ENCODE measurements at regions not wholly inside any gene's neighbourhood (a gene's known extent, or its start where the extent isn't known, plus 50 kb on each side); places are given as distances from the start of the nearest gene placed in this dataset.

DNA sequence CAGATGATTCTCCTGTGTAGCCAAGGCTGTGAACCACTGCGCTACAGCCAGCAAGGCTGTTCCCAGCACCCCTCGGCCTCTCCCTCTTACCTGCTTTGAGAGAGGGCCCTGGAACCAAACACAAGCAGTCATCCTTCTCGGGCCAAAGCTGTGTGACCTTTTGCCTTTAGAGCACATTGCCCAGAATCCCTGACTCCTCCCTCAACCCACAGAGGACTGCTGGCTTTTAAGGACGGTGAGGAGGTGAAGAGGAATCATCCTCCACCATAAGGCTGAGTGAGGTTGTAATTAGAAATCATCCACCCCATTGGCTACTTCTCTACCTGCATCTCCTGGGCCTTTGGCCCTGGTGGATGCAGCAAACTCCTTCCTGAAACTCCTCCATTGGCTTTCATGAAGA is 93.6 kb upstream of the PJA1 start:
- peaks cover 0 to 18% of the 10 kb centered on the region in 2 donors for H3K27me3 ChIP-seq (ENCODE audit: control insufficient read depth in 2 of 2, insufficient read depth in 1 of 2, low read length in 1 of 2)
- H3K27ac ChIP-seq (ENCODE audit: low read depth in 1 of 2, low read length in 1 of 2), result no peak overlapping the region
- no peaks in the 10 kb centered on the region for H3K4me1 ChIP-seq (ENCODE audit: control insufficient read depth in 2 of 2, insufficient read depth in 2 of 2, low read length in 2 of 2)
- DNase-seq (ENCODE audit: low read depth in 6 of 9, low spot score in 9 of 9), result no peak
- no peak overlapping the region for H3K4me3 ChIP-seq (ENCODE audit: low read length in 2 of 2)
- no peaks in the 10 kb centered on the region for H3K9me3 ChIP-seq (ENCODE audit: control insufficient read depth in 2 of 2, insufficient read depth in 1 of 2, low read length in 1 of 2)
- 86% methylated on average over 4 of the region's 4 CpGs for WGBS
- no peaks in the 10 kb centered on the region for H3K36me3 ChIP-seq (ENCODE audit: control insufficient read depth in 2 of 2, insufficient read depth in 2 of 2, low read length in 1 of 2)

DNA sequence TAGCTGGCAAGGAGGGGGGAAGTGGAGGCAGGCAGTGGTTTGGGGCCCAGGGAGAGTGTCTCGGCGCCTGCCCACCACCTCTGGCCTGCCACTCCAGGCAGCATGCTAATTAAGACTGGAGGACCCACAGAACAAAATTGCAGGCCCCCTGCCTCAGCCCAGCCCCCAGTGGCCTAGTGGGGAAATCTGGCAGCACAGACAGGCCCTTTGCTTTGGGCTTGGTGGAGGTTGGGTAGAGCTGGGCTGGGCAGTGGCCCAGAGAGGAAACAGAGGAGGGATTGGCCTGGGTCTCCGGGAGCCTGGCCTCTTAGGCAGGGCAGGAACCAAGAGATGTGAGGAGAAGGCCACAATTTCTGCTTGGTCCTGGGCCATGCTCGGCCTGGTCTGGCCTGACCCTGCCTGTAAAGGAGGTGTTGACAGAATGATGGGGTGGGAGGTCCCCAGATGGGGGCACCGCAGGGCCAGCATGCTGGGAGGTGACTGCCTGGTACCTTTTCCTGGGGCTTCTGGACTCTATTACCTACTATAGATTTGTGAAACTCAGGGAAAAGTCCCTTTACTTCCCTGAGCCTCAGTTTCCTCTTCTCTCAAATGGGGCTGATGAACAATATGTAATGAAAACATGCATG is 92.4 kb upstream of the PJA1 start:
- Histone ChIP-seq H3K27ac (ENCODE audit: low read depth in 1 of 2, low read length in 1 of 2) (no peak overlapping the region), H3K9me3 (ENCODE audit: control insufficient read depth in 2 of 2, insufficient read depth in 1 of 2, low read length in 1 of 2) (no peaks in the 10 kb centered on the region), H3K4me3 (ENCODE audit: low read length in 2 of 2) (no peak overlapping the region), H3K27me3 (ENCODE audit: control insufficient read depth in 2 of 2, insufficient read depth in 1 of 2, low read length in 1 of 2) (peaks cover 0 to 5% of the 10 kb centered on the region in 2 donors), H3K36me3 (ENCODE audit: control insufficient read depth in 2 of 2, insufficient read depth in 2 of 2, low read length in 1 of 2) (no peaks in the 10 kb centered on the region), H3K4me1 (ENCODE audit: control insufficient read depth in 2 of 2, insufficient read depth in 2 of 2, low read length in 2 of 2) (no peaks in the 10 kb centered on the region)
- no peak for DNase-seq (ENCODE audit: low read depth in 6 of 9, low spot score in 9 of 9)
- 90% methylated on average over 5 of the region's 5 CpGs for WGBS

DNA sequence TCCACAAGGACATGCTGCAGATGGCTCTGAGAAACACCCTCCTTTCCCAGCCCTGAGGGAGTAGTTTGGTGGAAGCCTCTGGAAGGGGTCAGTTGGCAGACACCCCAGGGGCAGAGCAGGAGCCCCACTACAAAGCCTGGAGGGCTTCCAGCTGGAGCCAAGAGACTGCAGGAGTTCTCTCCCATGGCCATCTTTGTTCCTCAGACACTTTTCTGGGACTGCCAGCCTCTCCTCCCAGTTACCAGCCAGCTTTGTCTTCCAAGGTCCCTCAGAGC is 91.0 kb upstream of the PJA1 start:
- no peak for DNase-seq (ENCODE audit: low read depth in 6 of 9, low spot score in 9 of 9)
- Histone ChIP-seq H3K4me1 (ENCODE audit: control insufficient read depth in 2 of 2, insufficient read depth in 2 of 2, low read length in 2 of 2) (no peaks in the 10 kb centered on the region), H3K27me3 (ENCODE audit: control insufficient read depth in 2 of 2, insufficient read depth in 1 of 2, low read length in 1 of 2) (peaks cover 0 to 2% of the 10 kb centered on the region in 2 donors), H3K36me3 (ENCODE audit: control insufficient read depth in 2 of 2, insufficient read depth in 2 of 2, low read length in 1 of 2) (no peaks in the 10 kb centered on the region), H3K4me3 (ENCODE audit: low read length in 2 of 2) (no peak overlapping the region), H3K27ac (ENCODE audit: low read depth in 1 of 2, low read length in 1 of 2) (no peak overlapping the region), H3K9me3 (ENCODE audit: control insufficient read depth in 2 of 2, insufficient read depth in 1 of 2, low read length in 1 of 2) (no peaks in the 10 kb centered on the region)

DNA sequence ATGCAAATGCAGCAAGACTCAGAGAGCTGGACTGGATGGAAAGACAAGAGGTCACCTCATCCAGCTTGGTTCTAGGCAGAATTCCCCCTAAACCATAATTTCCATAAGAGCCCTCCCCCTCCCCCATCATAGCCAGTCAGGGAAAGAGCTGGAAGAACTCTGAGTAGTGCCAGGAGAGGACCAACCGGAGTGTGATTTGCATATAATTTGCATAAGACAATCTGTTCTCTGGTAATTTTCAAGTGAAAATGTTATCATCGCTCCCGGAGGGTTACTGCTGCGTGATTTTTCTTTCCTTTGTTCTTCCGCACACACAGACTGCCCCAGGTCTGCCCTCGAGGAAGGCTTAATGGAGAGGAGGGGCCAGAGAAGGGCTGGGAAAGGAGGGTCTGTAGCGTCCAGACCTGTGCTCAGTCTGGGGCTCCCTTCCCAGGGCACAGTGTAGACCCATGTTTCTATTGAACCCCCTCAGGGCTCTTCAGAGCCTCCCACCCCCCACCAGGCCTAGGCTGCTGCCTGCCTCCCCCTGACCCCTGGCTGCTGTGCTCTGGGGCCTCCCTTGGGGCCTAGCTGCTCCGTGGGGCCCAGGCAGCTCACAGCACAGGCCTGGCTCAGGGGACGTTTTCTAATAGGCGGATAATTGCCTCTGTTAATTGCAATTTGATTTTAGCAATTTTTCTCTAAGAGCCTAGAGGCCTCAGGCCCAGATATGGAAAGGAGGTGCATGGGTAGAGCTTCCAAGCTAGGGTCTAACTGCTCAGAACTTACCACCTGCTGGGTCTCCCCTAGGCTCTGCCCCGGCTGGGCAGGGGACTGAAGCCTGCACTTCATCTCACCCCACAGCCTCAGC is 90.4 kb upstream of the PJA1 start:
- no peaks in the 10 kb centered on the region for H3K4me1 ChIP-seq (ENCODE audit: control insufficient read depth in 2 of 2, insufficient read depth in 2 of 2, low read length in 2 of 2)
- H3K27ac ChIP-seq (ENCODE audit: low read depth in 1 of 2, low read length in 1 of 2), result no peak overlapping the region
- DNase-seq (ENCODE audit: low read depth in 6 of 9, low spot score in 9 of 9), result no peak
- H3K9me3 ChIP-seq (ENCODE audit: control insufficient read depth in 2 of 2, insufficient read depth in 1 of 2, low read length in 1 of 2), result no peaks in the 10 kb centered on the region
- H3K36me3 ChIP-seq (ENCODE audit: control insufficient read depth in 2 of 2, insufficient read depth in 2 of 2, low read length in 1 of 2), result no peaks in the 10 kb centered on the region
- no peak overlapping the region for H3K4me3 ChIP-seq (ENCODE audit: low read length in 2 of 2)
- no peaks in the 10 kb centered on the region for H3K27me3 ChIP-seq (ENCODE audit: control insufficient read depth in 2 of 2, insufficient read depth in 1 of 2, low read length in 1 of 2)
- WGBS, result 95% methylated on average over 11 of the region's 11 CpGs

DNA sequence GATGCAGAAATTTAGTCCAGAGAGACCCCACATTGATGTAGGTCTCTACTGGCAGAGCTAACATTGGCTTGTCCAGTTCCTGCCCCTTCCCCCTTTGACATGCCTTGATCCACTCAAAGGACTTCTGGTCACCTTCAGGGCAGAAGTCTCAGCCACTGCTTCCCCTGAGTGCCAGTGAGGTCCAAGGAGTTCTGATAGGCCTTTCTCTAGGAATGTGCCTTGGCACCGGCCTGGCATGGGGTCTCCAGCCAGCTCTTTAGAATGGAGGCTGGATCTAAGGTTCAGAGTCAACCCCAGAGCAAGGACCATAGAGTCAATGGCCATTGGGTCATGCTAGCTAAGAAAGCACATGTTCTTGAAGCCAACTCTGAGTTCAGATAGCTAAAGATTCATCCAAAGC is 88.6 kb upstream of the PJA1 start:
- no peak overlapping the region for H3K27ac ChIP-seq (ENCODE audit: low read depth in 1 of 2, low read length in 1 of 2)
- H3K9me3 ChIP-seq (ENCODE audit: control insufficient read depth in 2 of 2, insufficient read depth in 1 of 2, low read length in 1 of 2), result no peaks in the 10 kb centered on the region
- 93% methylated on average over 1 of the region's 1 CpG for WGBS
- no peaks in the 10 kb centered on the region for H3K27me3 ChIP-seq (ENCODE audit: control insufficient read depth in 2 of 2, insufficient read depth in 1 of 2, low read length in 1 of 2)
- DNase-seq (ENCODE audit: low read depth in 6 of 9, low spot score in 9 of 9), result no peak
- no peak overlapping the region for H3K4me3 ChIP-seq (ENCODE audit: low read length in 2 of 2)
- H3K36me3 ChIP-seq (ENCODE audit: control insufficient read depth in 2 of 2, insufficient read depth in 2 of 2, low read length in 1 of 2), result no peaks in the 10 kb centered on the region
- no peaks in the 10 kb centered on the region for H3K4me1 ChIP-seq (ENCODE audit: control insufficient read depth in 2 of 2, insufficient read depth in 2 of 2, low read length in 2 of 2)

DNA sequence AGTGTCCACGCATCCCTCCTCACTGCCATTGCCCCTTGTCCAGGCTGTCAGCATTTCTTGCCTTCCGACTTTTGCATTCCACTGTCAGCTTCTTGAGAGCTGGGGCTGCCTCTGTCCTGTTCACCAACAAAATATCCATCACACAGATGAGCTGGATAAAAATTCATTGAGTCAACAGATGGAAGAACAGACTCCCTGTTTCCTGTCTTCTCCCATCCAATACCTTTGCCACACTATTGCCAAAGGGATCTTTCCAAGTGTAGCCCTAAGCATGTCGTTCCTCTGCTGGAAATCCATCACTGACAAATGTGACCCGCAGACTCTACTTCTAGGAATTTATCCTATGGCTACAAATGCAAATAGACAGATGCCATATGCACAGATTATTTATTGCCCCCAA is 78.0 kb upstream of the PJA1 start:
- Histone ChIP-seq H3K9me3 (ENCODE audit: control insufficient read depth in 2 of 2, insufficient read depth in 1 of 2, low read length in 1 of 2) (no peaks in the 10 kb centered on the region), H3K27me3 (ENCODE audit: control insufficient read depth in 2 of 2, insufficient read depth in 1 of 2, low read length in 1 of 2) (no peaks in the 10 kb centered on the region), H3K4me1 (ENCODE audit: control insufficient read depth in 2 of 2, insufficient read depth in 2 of 2, low read length in 2 of 2) (no peaks in the 10 kb centered on the region), H3K36me3 (ENCODE audit: control insufficient read depth in 2 of 2, insufficient read depth in 2 of 2, low read length in 1 of 2) (no peaks in the 10 kb centered on the region), H3K27ac (ENCODE audit: low read depth in 1 of 2, low read length in 1 of 2) (no peak overlapping the region), H3K4me3 (ENCODE audit: low read length in 2 of 2) (no peak overlapping the region)
- 93% methylated on average over 4 of the region's 4 CpGs for WGBS
- DNase-seq (ENCODE audit: low read depth in 6 of 9, low spot score in 9 of 9), result no peak

DNA sequence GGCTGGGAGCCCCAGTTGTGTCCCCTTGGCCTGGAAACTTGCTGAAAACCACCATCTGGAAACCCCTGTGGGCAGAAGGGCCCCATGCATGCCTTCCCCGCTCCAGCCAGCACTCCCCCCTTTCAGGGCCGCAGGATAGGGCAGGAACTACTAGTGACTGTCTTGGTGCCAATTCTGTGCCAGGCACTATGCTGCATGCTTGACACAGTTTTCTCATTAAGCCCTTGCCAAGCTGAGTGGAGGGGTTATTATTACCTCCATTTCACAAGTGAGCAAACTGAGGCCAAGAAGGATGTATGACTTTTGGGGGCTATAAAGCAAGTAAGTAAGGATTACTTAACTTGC is 73.6 kb upstream of the PJA1 start:
- no peak for DNase-seq (ENCODE audit: low read depth in 6 of 9, low spot score in 9 of 9)
- Histone ChIP-seq H3K36me3 (ENCODE audit: control insufficient read depth in 2 of 2, insufficient read depth in 2 of 2, low read length in 1 of 2) (no peaks in the 10 kb centered on the region), H3K4me1 (ENCODE audit: control insufficient read depth in 2 of 2, insufficient read depth in 2 of 2, low read length in 2 of 2) (no peaks in the 10 kb centered on the region), H3K27ac (ENCODE audit: low read depth in 1 of 2, low read length in 1 of 2) (no peak overlapping the region), H3K27me3 (ENCODE audit: control insufficient read depth in 2 of 2, insufficient read depth in 1 of 2, low read length in 1 of 2) (no peaks in the 10 kb centered on the region), H3K4me3 (ENCODE audit: low read length in 2 of 2) (no peak overlapping the region), H3K9me3 (ENCODE audit: control insufficient read depth in 2 of 2, insufficient read depth in 1 of 2, low read length in 1 of 2) (no peaks in the 10 kb centered on the region)
- WGBS, result 47% methylated on average over 2 of the region's 2 CpGs

DNA sequence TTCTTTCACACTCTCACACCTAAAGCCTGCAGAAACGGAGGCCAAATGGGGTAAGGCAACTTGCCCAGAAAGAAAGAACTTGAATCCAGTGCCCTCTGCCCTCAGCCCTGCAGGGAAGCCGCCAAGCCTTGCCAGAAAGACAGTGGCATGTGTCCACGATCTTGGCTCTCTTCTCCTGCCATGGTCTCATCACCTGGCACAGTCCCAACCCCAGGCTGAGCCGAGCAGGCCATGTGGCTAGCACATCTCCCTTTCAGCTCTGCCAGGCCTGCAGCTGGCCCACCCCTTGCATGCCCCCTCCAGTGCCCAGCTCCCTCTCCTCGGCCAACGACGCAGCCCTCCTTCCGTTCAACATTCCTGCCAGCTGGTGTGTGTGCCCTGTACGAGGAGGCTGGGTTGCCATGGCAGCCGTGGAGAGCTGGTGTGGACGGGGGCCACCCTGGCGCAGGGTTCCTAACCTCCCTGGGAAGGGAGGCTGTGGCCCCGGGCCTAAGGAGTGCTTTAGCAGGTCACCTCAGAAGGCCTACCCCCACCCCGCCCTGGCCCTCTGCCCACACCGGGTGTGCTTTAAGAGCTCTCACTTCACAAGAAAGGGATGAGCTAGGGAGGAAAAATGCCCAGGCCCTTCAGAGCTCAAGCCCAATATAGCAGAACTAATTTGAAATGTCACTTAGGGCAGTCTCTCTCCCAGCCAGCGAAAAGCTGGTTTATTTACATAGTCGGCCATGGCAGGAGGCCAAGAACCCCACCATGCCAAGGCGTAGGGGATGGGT is 73.0 kb upstream of the PJA1 start:
- DNase-seq (ENCODE audit: low read depth in 6 of 9, low spot score in 9 of 9), result no peak
- 90% methylated on average over 18 of the region's 18 CpGs for WGBS

DNA sequence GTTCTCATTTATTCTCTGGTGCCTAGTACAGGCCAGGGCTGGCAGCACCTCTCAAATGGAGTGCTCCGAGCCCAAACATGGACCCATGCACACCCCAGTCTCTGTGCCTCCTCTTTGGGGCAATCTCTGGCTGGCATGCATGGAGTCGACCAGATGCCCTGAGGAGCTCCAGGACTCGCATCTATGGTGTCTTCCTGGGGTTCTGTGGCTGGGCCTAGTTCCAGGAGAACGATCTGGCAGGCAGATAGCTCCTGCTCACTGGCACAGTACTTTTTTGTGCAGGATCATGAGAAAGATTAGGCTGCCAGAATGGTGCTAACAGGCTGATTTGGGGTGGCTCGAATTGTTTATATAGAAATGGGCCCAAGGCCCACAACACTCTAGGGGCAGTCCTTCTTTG is 72.0 kb upstream of the PJA1 start:
- H3K9me3 ChIP-seq (ENCODE audit: control insufficient read depth in 2 of 2, insufficient read depth in 1 of 2, low read length in 1 of 2), result no peaks in the 10 kb centered on the region
- 92% methylated on average over 5 of the region's 5 CpGs for WGBS

More for the DNA sequence above, 73.0 kb upstream of the PJA1 start:
- no peak overlapping the region for H3K27ac ChIP-seq (ENCODE audit: low read depth in 1 of 2, low read length in 1 of 2)
- no peak overlapping the region for H3K4me3 ChIP-seq (ENCODE audit: low read length in 2 of 2)
- no peaks in the 10 kb centered on the region for H3K9me3 ChIP-seq (ENCODE audit: control insufficient read depth in 2 of 2, insufficient read depth in 1 of 2, low read length in 1 of 2)
- H3K4me1 ChIP-seq (ENCODE audit: control insufficient read depth in 2 of 2, insufficient read depth in 2 of 2, low read length in 2 of 2), result no peaks in the 10 kb centered on the region
- no peaks in the 10 kb centered on the region for H3K36me3 ChIP-seq (ENCODE audit: control insufficient read depth in 2 of 2, insufficient read depth in 2 of 2, low read length in 1 of 2)
- H3K27me3 ChIP-seq (ENCODE audit: control insufficient read depth in 2 of 2, insufficient read depth in 1 of 2, low read length in 1 of 2), result no peaks in the 10 kb centered on the region

More for the DNA sequence above, 72.0 kb upstream of the PJA1 start:
- Histone ChIP-seq H3K27ac (ENCODE audit: low read depth in 1 of 2, low read length in 1 of 2) (no peak overlapping the region), H3K4me3 (ENCODE audit: low read length in 2 of 2) (no peak overlapping the region), H3K36me3 (ENCODE audit: control insufficient read depth in 2 of 2, insufficient read depth in 2 of 2, low read length in 1 of 2) (no peaks in the 10 kb centered on the region), H3K27me3 (ENCODE audit: control insufficient read depth in 2 of 2, insufficient read depth in 1 of 2, low read length in 1 of 2) (no peaks in the 10 kb centered on the region), H3K4me1 (ENCODE audit: control insufficient read depth in 2 of 2, insufficient read depth in 2 of 2, low read length in 2 of 2) (no peaks in the 10 kb centered on the region)
- no peak for DNase-seq (ENCODE audit: low read depth in 6 of 9, low spot score in 9 of 9)

All from thymus (tissue), 11 donors.